HG03571 (cell line): ENCODE measurements at regions not wholly inside any gene's neighbourhood (a gene's known extent, or its start where the extent isn't known, plus 50 kb on each side); places are given as distances from the start of the nearest gene placed in this dataset.
"Not testable (repeated sequence)": the region's sequence is repeated elsewhere in the genome, so short reads cannot be mapped to it uniquely, and the experiment has no call there.

Experiments
- ATAC-seq: cut with Tn5 transposase; IDR thresholded peaks from one replicate; pipeline ENCODE4 v1.9.1; 2021; ENCODE audit not compliant: unreplicated experiment

GRCh38 chr5:74404574-74405508 lies 235.7 kb downstream of the ENC1 start:
- ATAC-seq: no peak

DNA sequence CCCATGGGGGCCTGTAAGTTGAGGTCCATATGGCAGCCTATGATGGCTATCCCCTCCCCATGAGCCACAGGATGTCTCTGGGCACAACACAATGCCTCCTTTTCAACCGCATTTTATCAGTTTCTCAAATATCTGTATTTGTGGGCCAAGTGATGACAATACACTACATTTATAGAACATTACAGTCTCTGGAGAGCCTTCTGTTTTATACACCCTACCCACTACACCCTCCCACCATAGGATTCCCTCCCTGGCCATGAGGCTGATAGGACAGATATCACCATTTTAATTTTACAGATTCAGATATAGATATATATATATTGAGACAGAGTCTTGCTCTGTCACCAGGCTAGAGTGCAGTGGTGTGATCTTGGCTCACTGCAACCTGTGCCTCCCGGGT lies 236.8 kb downstream of the ENC1 start:
- no peak for ATAC-seq

GRCh38 chr5:74402553-74402952 lies 238.0 kb downstream of the ENC1 start:
- no peak for ATAC-seq

DNA sequence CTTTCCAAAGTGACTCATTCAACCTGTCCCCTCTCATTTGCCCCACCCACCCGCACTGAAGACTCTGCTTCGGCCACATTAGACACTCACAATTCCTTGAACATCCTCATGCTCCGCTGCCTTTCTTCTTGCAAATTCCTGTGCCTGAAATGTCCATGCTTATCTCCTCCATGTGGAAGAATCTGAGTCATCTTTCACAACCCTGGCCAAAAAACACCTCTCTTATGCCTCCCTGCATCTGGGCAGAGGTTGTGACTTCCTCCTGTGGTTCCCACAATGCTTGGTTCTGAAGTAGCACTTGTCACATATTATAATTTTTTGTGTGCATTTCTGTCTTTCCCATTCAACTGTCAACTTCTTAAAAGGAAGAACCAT lies 238.6 kb downstream of the ENC1 start:
- ATAC-seq: no peak

GRCh38 chr5:74401281-74401945 lies 239.1 kb downstream of the ENC1 start:
- ATAC-seq: no peak

DNA sequence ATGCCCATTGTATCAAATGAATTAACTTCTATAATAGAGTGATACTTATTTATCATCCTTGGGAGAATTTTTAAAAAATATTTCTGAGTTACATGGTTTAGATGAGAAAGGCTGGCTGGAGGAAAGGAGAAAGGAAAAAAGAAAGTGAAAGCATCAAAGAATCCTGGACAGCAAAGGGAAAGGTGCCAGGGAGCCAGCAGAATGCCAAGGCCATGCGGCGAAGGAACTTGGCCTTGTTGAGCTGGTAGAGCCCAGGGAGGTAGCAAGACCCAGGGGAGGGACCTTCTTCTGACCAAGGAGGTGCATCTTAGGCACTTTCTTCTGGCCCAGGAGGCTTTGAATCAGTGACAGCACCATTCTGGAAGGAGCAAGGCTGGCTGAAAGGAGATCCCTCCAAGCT lies 240.5 kb downstream of the ENC1 start:
- no peak for ATAC-seq

DNA sequence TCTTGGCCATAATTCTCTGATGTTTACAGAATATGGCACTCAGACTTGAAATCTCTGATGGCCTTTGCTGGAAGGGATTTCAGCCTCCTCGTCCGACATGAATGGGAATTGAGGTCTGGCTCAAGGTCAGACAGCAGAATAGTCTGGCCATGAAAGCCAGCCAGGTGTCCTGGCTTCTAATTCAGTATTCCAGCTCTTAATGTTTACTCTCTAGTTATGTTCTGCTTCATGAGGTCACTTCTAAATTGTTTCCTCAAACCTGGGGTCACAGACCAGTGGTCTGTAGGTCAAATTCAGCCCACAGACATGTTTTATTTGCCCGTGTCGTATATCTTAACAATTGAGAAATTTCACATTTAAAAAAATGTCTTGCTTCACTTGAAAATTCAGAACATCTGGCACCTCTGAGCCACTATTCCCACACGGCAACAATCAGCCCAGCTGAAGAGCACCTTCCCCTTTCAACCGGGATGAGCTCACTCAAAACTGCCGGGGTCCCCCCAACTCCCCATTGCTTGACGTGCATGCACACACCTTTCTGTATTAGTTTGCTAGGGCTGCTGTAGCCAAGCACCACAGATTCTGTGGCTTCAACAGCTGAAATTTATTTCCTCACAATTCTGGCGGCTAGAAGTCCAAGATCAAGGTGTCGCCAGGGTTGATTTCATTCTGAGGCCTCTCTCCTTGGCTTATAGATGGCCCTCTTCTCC lies 243.5 kb downstream of the ENC1 start:
- ATAC-seq: no peak

- ATAC-seq: no peak
Measured at GRCh38 chr5:74394916-74395880, 245.3 kb downstream of the ENC1 start.

DNA sequence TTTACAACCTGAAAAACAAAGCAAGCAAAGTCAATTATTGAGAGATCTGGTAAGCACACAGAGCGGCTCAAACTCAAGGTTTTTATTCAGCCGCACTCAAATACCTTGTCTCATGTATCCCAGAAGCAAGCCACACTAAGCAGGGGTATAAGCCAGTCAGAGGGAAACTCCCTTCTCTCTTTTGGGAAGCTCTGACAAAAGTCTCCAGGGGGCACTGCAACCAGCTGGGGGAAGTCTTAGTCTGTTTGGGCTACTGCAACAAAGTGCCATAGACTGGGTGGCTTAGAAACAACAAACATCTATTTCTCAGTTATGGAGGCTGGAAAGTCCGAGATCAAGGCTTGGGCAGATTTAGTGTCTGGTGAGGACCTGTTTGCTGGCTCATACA lies 246.0 kb downstream of the ENC1 start:
- ATAC-seq: no peak

- ATAC-seq: no peak
Measured at GRCh38 chr5:74393943-74394342, 246.6 kb downstream of the ENC1 start.

DNA sequence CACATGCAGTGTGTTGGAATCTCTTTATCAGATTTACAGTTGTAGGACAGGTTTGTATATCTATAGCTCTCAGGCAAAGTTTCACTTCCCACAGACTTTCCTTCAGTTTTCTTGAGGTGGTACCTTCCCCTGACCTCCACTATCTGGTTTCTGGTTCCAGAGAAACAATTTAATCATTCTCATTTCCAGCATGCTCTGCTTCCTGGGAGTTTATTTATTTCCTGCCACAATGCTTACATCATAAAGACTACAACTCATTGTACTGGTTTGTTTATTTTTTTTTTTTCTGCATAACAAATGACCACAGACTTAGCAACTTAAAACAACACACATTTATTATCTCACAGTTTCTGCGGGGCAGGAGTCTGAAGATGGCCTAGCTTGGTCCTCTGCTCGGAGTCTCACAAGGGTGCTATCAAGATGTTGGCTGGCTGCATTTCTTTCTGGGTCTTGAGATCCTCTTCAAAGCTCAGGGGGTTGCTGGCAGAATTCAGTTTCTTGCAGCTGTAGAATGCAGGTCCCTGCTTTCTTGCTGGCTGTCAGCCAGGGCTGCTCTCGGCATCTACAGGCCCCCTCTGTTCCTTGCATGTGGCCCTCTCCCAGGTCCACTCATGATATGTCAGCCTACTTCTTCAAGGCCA lies 247.7 kb downstream of the ENC1 start:
- ATAC-seq: no peak

DNA sequence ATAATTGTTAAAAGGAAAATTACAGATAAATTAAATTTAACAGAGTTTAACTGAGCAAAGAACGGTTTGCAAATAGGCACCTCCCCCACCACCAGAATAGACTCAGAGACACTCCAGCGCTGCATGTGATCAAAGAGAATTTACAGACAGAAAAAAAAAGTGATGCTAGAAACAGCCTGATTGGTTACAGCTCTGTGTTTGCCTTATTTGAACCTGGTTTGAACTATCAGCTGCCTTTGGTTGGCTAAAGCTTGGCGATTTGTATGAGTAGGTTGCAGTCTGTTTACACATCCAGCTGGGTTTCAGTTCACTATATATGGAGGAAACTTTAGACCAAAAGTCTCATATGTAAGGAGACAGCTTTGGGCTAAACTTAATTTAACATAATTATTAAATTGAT lies 249.1 kb downstream of the ENC1 start:
- ATAC-seq: no peak

DNA sequence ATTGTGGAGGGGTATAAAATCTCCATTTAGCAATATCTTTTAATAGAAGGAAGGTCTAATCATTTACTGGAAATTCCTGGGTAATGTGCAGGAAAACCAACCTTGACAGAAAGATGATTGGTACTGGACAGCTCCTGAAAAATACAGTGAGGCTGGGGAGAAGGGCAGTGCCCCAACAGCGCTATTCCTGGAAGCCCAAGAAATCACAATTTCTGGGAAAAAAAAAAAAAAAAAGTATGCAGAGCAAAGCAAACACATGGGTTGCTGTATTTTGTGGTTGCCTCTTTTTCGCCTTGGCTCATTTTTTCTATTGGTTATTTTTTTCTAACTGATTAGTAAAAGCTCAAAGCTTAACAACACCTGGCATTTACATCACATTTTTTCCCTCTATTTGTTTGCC lies 249.7 kb downstream of the ENC1 start:
- ATAC-seq: no peak

GRCh38 chr5:74390306-74390637 lies 250.3 kb downstream of the ENC1 start:
- ATAC-seq: no peak

DNA sequence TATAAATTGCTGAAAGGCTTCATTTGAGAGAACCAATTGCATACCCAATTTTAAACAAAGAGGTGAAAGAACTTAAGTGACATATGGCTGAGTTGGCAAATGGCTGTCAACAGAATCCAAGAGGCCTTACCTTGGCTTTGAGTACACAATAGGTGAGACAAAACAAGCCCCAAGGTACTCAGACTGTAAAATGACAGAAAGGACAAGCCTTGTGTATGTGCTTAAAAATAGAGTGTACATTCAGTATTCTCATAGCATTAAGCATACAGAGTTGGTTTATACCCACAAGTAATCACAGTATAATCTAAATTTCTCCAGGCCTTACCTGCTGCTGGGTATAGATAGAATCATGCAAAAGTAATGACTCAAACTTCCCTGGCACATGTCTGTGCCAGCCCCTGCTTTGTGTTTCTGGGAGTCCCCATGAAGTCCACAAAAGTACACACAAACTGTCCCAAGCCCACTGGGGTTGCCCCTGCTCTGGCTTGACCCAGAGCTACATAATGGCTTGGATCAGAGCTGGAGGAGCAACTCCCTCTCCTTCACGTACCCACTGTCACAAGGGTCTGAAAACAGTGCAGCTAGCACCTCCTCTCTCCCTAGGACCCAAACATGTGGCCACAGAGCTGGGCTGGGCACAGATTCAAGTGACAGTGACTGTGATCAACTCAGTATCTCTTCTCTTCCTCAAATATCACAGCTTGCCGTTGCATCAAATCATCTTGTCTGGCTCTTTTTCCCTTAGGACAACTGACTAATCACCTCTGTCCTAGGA lies 250.8 kb downstream of the ENC1 start:
- ATAC-seq: no peak

GRCh38 chr5:74388411-74388810 lies 252.1 kb downstream of the ENC1 start:
- ATAC-seq: not testable (repeated sequence)

DNA sequence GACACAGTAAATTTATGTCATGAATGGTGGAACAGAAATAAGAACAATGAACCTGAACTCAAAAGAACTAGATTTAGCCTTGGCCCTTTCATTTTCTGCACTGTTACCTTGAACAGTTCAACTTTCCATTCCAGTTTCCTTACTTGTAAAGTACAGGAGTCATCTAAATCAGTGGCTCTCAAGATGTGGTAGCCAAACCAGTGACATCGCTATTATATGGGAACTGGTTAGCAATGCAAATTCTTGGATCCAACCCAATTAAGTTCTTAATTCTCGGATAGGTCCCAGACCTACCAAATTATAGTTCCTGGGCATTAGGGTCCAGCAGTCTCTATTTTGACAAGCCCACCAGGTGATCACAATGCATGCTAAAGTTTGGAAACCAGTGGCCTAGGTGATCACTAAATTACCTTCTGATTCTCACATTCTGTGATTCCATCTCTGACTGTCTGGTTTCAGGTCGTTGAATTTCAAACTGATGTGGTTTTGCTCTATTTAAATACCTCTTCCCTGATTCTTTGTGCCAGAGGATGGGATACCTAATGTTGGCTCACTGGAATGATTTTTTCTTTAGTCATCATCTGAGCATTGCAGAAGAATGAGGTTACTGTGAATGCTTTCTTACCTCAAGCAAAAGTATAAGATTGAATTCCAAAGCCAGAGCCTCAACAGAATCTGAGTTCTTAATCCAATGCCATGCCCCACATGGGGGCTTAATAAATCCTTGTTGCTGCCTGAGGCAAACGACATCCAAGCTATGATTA lies 253.8 kb downstream of the ENC1 start:
- no peak for ATAC-seq

- no peak for ATAC-seq
Measured at GRCh38 chr5:74384851-74385250, 255.7 kb downstream of the ENC1 start.
